RWPE2 (cell line): ENCODE measurements at regions not wholly inside any gene's neighbourhood (a gene's known extent, or its start where the extent isn't known, plus 50 kb on each side); places are given as distances from the start of the nearest gene placed in this dataset.
"Not testable (repeated sequence)": the region's sequence is repeated elsewhere in the genome, so short reads cannot be mapped to it uniquely, and the experiment has no call there.

Experiments
- ATAC-seq: fragments of 200-7000 bp; cut with Tn5 transposase; 3 replicates; pipeline ENCODE4 v1.9.1; 2021; ENCODE audit warnings: low read depth
- DNase-seq: peaks from one replicate; pipeline ENCODE4 v3.0.0-alpha.2; 2020; ENCODE audit warnings: low spot score
- H3K27ac ChIP-seq: fragments of 450-650 bp; 2 replicates; pipeline ENCODE4 v1.5.1; 2017; ENCODE audit warnings: mild to moderate bottlenecking; ENCODE audit not compliant: poor library complexity, severe bottlenecking
- H3K27me3 ChIP-seq: fragments of 250-450 bp; sonication (Bioruptor Pico); 2 replicates; pipeline ENCODE4 v1.5.1; 2021; ENCODE audit warnings: mild to moderate bottlenecking, moderate library complexity; ENCODE audit not compliant: insufficient read depth, poor library complexity, severe bottlenecking
- H3K36me3 ChIP-seq: fragments of 250-450 bp; sonication (Bioruptor Pico); 2 replicates; pipeline ENCODE4 v1.5.1; 2020; ENCODE audit warnings: low read depth, mild to moderate bottlenecking, moderate library complexity
- H3K4me1 ChIP-seq: fragments of 250-450 bp; sonication (Bioruptor Pico); 2 replicates; pipeline ENCODE4 v1.5.1; 2021; ENCODE audit warnings: mild to moderate bottlenecking, moderate library complexity; ENCODE audit not compliant: insufficient read depth, poor library complexity, severe bottlenecking
- H3K4me3 ChIP-seq: fragments of 250-450 bp; sonication (Bioruptor Pico); 2 replicates; pipeline ENCODE4 v1.5.1; 2021; ENCODE audit warnings: mild to moderate bottlenecking, moderate library complexity; ENCODE audit not compliant: severe bottlenecking
- H3K9me3 ChIP-seq: fragments of 250-450 bp; sonication (Bioruptor Pico); 2 replicates; pipeline ENCODE4 v1.5.1; 2021; ENCODE audit warnings: mild to moderate bottlenecking, moderate library complexity; ENCODE audit not compliant: severe bottlenecking
- CTCF ChIP-seq: fragments of 450-650 bp; IDR thresholded peaks from one replicate; pipeline ENCODE4 v1.5.1; 2017; ENCODE audit warnings: mild to moderate bottlenecking, moderate library complexity; ENCODE audit not compliant: poor library complexity, severe bottlenecking

- no peaks in the 10 kb centered on the region for H3K27me3 ChIP-seq
- H3K36me3 ChIP-seq, result no peaks in the 10 kb centered on the region
- DNase-seq (no peak), ATAC-seq (no peak)
- no peak for TF ChIP-seq CTCF
- H3K9me3 ChIP-seq, result no peaks in the 10 kb centered on the region
- no peak overlapping the region for H3K27ac ChIP-seq
- no peaks in the 10 kb centered on the region for H3K4me1 ChIP-seq
- H3K4me3 ChIP-seq, result no peak overlapping the region
Observed at GRCh38 chr11:106553304-106553703, 465.0 kb downstream of the GUCY1A2 start.

DNA sequence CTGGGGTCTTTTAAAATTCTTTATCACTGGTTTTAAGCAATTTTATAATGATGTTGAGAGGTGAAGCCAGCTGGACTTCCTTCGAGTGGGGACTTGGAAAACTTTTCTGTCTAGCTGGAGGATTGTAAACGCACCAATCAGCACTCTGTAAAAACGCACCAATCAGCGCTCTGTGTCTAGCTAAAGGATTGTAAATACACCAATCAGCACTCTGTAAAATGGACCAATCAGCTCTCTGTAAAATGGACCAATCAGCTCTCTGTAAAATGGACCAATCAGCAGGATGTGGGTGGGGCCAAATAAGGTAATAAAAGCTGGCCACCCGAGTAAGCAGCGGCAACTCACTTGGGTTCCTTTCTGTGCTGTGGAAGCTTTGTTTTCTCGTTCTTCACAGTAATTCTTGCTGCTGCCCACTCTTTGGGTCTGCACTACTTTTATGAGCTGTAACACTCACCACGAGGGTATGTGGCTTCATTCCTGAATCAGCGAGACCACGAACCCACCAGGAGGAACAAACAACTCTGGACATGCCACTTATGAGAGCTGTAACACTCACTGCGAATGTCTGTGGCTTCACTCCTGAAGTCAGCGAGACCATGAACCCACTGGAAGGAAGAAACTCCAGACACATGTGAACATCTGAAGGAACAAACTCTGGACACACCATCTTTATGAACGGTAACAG, 462.6 kb downstream of the GUCY1A2 start:
- not testable (repeated sequence) for ATAC-seq, H3K4me1 ChIP-seq, DNase-seq, H3K27ac ChIP-seq, H3K36me3 ChIP-seq, H3K27me3 ChIP-seq, H3K4me3 ChIP-seq, H3K9me3 ChIP-seq

GRCh38 chr11:106565326-106565725, 452.9 kb downstream of the GUCY1A2 start:
- Histone ChIP-seq H3K27ac (no peak overlapping the region), H3K4me3 (no peak overlapping the region), H3K9me3 (no peaks in the 10 kb centered on the region), H3K4me1 (no peaks in the 10 kb centered on the region), H3K27me3 (no peaks in the 10 kb centered on the region), H3K36me3 (no peaks in the 10 kb centered on the region)
- no peak for TF ChIP-seq CTCF
- ATAC-seq, result no peak
- DNase-seq, result no peak

- no peak overlapping the region for H3K4me3 ChIP-seq
- H3K36me3 ChIP-seq, result no peaks in the 10 kb centered on the region
- H3K9me3 ChIP-seq, result no peaks in the 10 kb centered on the region
- no peaks in the 10 kb centered on the region for H3K4me1 ChIP-seq
- no peak for DNase-seq
- no peak for ATAC-seq
- H3K27me3 ChIP-seq, result no peaks in the 10 kb centered on the region
- H3K27ac ChIP-seq, result no peak overlapping the region
- no peak for TF ChIP-seq CTCF
Observed at GRCh38 chr11:106568632-106569031, 449.6 kb downstream of the GUCY1A2 start.

DNA sequence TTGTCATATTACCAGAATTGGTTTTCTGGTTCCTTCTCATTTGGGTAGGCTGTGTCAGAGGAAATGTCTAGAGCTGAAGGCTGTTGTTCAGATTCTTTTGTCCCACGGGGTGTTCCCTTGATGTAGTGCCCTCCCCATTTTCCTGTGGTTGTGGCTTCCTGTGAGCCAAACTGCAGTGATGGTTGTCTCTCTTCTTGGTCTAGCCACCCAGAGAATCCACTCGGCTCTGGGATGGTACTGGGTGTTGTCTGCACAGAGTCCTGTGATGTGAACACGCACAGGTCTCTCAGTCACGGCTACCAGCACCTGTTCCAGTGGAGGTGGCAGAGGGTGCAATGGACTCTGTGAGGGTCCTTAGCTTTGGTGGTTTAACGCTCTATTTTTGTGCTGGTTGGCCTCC, 440.9 kb downstream of the GUCY1A2 start:
- H3K9me3 ChIP-seq, H3K36me3 ChIP-seq, DNase-seq, H3K4me3 ChIP-seq, ATAC-seq, H3K27me3 ChIP-seq, H3K4me1 ChIP-seq, H3K27ac ChIP-seq: not testable (repeated sequence)

GRCh38 chr11:106581399-106581798, 436.9 kb downstream of the GUCY1A2 start:
- ATAC-seq (no peak), DNase-seq (no peak)
- no peak for TF ChIP-seq CTCF
- H3K27me3 ChIP-seq, result no peaks in the 10 kb centered on the region
- H3K9me3 ChIP-seq, result no peaks in the 10 kb centered on the region
- no peaks in the 10 kb centered on the region for H3K36me3 ChIP-seq
- H3K4me1 ChIP-seq, result no peaks in the 10 kb centered on the region
- H3K27ac ChIP-seq, result no peak overlapping the region
- no peak overlapping the region for H3K4me3 ChIP-seq
